ENCODE measurements at regions not wholly inside any gene's neighbourhood (a gene's known extent, or its start where the extent isn't known, plus 50 kb on each side); places are given as distances from the start of the nearest gene placed in this dataset.

DNA sequence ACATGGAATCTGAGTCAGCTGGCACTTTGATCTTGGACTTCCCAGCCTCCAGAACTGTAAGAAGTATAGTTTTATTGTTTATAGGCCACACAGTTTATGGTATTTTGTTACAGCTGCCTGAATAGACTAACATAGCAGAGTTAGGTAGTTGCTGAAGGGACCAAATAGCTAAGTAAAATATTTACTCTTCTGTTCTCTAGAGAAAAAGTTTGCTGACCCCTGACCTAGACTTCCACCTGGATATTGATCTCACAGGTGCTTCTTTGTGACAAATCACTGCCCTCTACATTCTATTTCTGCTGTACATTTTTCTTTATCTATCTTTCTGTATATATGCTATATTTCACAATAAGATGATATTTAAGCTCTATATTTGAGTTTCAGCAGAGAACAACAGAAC is 212.5 kb downstream of the CSNK2A3 start:
- in situ Hi-C loops (cut with MboI) (no loop called here), intact Hi-C loops (cut with micrococcal nuclease; ENCODE audit: unreplicated experiment) (no loop called here)
- ATAC-seq (no peak), DNase-seq (ENCODE audit: low read depth, low spot score) (no peak), FAIRE-seq (no peak)
- no peaks in the 10 kb centered on the region for H3K79me2 ChIP-seq (ENCODE audit: control insufficient read depth, insufficient read depth, low read length)
- no peak overlapping the region for H2AFZ ChIP-seq (ENCODE audit: control insufficient read depth, low read depth, low read length)
- ChIA-PET RAD21 (ENCODE audit: unreplicated experiment) (no interaction called here), POLR2A (interaction anchor here (1.0 kb wide), 1 partner anchor 17 kb away, joined by 4 read pairs; no protein-coding TSS in a partner anchor), SMC1A (ENCODE audit: uncharacterized antibody, unreplicated experiment) (interaction anchor here (0.6 to 1.2 kb wide), 3 partner anchors 7 to 107 kb away, joined by 3 read pairs; no protein-coding TSS in a partner anchor), CTCF (interaction anchor here (0.7 kb wide), 1 partner anchor 38 kb away, joined by 3 read pairs; no protein-coding TSS in a partner anchor)
- no TSS peak for BruUV-seq (replicated peaks)
- no peak overlapping the region for H3K27ac ChIP-seq (ENCODE audit: control insufficient read depth, insufficient read depth)
- no peaks in the 10 kb centered on the region for H4K20me1 ChIP-seq (ENCODE audit: control insufficient read depth, insufficient read depth)
- no peak overlapping the region for H3K4me3 ChIP-seq
- no peaks in the 10 kb centered on the region for H3K9me3 ChIP-seq (replicated peaks; ENCODE audit: control insufficient read depth, insufficient read depth, low read length)
- TF ChIP-seq CTCF (IDR thresholded peaks at IDR 0.05 in 2 of 3, conservative IDR thresholded peaks at IDR 0.05 in 1 of 3; ENCODE audit: control insufficient read depth in 2 of 3, extremely low read depth in 1 of 3, insufficient read depth in 1 of 3, low read depth in 3 of 3, low read length in 3 of 3), result no peak
- no peak for TF ChIP-seq KLF5 (IDR thresholded peaks at IDR 0.05; ENCODE audit: partially characterized antibody)
- TF ChIP-seq RUNX3 (IDR thresholded peaks at IDR 0.05; ENCODE audit: low read length), result no peak
- TF ChIP-seq SMAD1 (IDR thresholded peaks at IDR 0.05; ENCODE audit: low read depth, partially characterized antibody), result no peak
- no peak for TF ChIP-seq PRDM15 (CRISPR knock-in tag; IDR thresholded peaks at IDR 0.05)
- no peak for TF ChIP-seq POLR2A (IDR thresholded peaks at IDR 0.05; ENCODE audit: low read depth, low read length)
- no peak for TF ChIP-seq STAT3 (IDR thresholded peaks at IDR 0.05; ENCODE audit: low read depth, low read length)
- TF ChIP-seq POLR2AphosphoS2 (IDR thresholded peaks at IDR 0.05; ENCODE audit: low read depth, low read length), result no peak
- no peaks in the 10 kb centered on the region for H3K36me3 ChIP-seq (ENCODE audit: control insufficient read depth in 2 of 2, insufficient read depth in 2 of 2, low read length in 1 of 2)
- H3K27me3 ChIP-seq (replicated peaks in 1 of 2; ENCODE audit: control insufficient read depth in 2 of 2, insufficient read depth in 2 of 2, low read length in 1 of 2), result no peaks in the 10 kb centered on the region; a peak in 1 of 4 replicates
- H3K9ac ChIP-seq (ENCODE audit: control insufficient read depth, insufficient read depth, low read length), result no peak overlapping the region
- H3K4me1 ChIP-seq (ENCODE audit: control insufficient read depth, insufficient read depth, low read length), result no peaks in the 10 kb centered on the region
- no peak overlapping the region for H3K4me2 ChIP-seq (ENCODE audit: control insufficient read depth, insufficient read depth)
